Fibroblast of upper back skin (primary cell): ENCODE measurements at regions not wholly inside any gene's neighbourhood (a gene's known extent, or its start where the extent isn't known, plus 50 kb on each side); places are given as distances from the start of the nearest gene placed in this dataset.
"Not testable (repeated sequence)": the region's sequence is repeated elsewhere in the genome, so short reads cannot be mapped to it uniquely, and the experiment has no call there.

Experiments used
- DNase-seq: peaks from one replicate; pipeline ENCODE4 v3.0.0-alpha.2; 2013

DNA sequence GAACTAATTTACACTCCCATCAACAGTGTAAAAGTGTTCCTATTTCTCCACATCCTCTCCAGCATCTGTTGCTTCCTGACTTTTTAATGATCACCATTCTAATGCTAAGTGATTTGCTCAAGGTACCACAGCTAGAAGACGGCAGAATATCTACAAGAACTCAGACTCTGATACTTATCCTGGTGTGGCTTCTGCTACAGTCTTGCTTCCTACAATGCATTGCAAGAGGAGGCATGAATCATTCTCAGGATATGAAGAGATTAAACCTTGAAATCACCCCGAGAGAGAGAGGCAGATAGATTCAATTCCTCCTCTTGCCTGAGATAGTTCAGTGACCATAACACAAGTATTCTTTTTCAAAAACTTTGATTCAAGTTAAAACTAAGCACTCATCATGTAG lies 306.4 kb downstream of the TBC1D4 start:
- peak; percentile 35 for DNase-seq

DNA sequence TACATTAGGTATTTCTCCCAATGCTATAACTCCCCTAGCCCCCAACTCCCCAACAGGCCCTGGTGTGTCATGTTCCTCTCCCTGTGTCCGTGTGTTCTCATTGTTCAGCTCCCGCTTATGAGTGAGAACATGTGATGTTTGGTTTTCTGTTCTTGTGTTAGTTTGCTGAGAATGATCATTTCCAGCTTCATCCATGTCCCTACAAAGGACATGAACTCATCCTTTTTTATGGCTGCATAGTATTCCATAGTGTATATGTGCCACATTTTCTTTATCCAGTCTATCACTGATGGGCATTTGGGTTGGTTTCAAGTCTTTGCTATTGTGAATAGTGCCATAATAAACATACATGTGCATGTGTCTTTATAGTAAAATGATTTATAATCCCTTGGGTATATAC lies 306.9 kb downstream of the TBC1D4 start:
- DNase-seq = not testable (repeated sequence)

DNA sequence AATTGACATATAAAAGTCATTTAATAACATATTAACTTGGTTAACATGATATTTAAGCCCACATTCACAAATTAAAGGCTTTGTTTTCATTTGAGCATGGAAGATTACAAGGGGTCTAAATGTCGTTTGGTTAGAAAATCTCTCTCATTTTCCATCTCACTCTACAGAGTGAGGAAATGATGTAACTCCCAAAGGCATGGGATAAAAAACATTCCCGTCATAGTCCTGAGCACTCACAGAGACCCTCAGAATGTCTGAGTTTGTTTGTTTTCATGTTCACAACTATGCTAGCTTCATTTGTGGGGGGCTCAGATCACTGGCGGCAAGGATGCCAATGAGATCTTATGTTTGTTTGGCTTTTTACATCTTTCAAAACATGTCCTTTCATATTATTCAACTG lies 307.5 kb downstream of the TBC1D4 start:
- no peak for DNase-seq

DNA sequence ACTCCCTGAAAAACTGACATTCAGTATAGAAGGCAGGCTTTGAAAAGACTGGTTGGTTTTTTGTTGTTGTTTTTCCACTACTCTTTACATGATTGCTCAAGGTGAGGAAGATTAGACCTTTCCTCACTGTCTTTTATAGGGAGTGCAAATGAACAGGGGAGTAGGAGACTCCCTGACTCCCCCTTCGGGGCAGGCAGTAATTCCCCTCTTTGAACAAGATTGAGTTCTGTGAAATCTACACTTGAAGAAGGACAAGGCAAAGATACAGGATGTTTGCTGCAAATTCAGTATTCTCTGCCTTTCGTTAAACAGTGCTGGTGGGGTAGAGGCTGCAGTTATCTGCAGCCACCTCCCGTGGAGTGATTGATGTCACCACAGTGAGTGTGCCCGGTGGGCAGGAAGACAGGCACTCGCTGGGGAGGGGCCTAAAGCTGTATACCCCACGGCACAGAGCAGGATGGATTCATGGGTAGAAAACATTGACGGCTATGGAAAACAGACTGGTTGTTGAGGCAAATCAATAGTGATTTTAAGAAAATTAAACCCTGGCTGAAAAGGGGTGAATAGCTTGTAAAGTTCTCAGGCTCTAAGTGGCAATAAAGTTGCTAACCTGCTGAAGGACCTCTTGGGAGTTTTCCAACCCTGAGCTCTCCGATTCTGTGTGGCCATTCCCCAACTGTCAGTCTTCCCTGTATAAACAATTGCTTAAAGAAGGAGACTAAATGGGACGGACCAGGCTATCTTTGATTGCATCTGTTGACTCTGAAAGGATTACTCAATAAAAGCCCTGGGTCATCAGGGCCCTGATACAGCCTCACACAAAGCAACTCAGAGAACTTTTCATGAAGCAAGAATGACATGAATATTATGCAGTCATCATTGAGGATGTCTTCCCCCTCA lies 308.3 kb downstream of the TBC1D4 start:
- no peak for DNase-seq

DNA sequence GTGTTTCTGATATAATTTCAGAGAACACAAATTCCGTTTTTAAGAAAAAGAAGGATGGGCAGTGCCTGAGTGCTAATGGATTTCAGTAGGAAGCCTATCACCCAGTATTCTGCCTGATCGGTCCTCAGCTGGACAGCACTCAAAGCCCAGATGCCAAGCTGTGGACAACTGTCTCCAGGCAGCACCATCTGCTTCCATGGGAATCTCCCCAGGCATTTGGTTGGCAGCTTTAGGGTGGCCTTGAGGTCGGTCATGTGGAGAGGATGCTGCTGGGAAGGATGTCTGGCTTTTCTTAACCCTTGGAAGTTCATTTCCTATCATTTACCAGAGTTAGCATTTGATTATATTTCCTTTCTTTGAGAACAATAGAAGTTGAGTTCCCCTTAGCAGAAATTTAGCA lies 311.7 kb downstream of the TBC1D4 start:
- no peak for DNase-seq

DNA sequence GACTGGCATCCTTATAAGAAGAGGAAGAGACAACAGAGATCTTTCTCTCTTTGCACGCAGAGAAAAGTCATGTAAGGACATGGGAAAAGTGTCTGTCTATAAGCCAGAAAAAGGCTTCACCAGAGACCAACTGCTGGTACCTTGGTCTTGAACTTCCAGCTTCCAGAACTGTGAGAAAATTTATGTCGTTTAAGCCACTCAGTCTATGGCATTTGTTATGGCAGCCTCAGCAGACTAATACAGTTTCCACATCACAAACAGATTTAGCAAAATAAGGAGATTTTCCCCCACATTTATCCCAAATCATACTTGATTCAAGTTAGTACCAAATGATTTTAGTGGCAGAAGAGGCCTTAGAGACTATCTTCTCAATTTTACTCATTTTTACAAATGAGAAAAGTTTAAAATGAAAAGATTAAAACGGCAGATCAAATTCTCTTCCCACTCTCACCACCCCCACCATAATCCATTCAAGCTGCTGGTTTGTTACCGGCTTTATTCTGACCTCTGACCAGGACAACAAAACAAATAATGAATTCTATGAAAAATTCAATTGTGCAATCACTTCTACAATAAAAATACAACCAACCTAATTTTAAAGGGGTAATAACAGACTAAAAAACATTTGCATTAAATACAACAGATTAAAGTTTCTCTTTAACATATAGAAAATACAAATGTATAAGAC lies 316.3 kb downstream of the TBC1D4 start:
- no peak for DNase-seq

DNA sequence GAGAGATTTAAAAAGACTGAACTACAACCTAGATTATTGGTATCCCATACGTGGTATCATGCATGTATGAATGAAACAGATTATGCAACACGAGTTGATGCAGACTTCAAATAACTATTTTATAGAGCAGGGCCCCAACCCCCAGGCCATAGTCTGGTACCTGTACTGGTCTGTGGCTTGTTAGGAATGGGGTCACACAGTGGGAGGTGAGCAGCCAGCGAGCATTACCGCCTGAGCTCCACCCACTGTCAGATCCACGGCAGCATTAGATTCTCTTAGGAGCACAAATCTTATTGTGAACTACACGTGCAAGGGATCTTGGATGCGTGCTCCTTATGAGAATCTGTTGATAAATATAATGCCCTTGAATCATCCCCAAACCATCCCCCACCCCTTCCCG lies 320.2 kb downstream of the TBC1D4 start:
- no peak for DNase-seq

DNA sequence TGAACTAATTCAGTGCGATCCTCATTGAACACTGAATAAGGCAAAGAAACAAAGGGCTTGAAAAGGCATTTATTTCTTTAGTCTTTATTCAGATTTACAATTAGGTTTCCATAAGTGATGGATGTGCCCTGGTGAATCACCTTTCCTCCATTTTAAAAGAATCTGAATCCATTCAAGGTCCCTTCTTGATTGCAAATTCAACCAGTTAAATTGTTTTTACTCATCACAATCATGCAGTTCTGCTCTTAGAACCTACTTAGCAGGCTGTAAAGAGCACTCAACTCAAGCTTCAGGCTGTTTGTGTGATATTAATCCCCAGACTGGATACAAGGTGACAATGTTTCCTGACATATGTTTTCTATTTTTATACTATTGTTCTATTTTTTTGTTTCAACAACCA lies 321.0 kb downstream of the TBC1D4 start:
- DNase-seq = no peak

DNA sequence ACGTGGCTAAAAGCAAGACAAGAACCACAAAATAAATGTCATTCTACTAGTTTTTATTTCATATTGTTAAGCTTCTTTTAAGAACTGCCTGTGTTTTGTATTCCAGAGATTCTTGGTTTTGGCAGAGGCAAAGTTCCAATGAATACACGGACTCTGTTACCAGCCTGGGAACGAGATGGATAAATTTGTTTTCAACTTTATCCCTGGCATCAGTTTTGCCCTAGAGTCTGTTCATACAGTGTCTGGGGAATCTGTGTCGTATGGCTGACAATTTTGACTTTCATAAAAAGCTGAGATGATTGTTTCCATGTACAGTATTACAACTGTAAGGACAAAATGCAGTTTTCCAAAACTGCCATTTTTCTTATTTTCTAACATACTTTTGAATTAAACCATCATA lies 327.6 kb downstream of the TBC1D4 start:
- DNase-seq = no peak

DNA sequence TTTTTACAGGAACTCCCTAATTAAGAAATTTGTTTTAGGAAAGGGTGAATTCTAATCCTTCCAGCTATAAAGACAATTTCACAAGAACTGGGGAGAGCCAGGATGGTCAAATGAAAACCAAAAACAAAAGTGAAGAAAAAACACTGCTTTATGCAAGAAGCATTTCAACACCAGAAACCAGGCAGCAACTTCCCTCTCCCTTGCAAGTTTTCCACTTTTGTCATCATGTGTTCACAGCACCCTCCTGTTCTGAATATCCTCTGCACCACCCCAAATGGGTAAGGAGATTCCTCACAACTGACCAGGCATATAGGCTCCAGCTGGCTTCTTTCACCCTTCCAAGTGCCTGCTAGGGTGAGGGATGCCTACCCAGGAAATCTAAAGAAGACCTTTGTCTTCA lies 328.1 kb downstream of the TBC1D4 start:
- peak; percentile 59 for DNase-seq

DNA sequence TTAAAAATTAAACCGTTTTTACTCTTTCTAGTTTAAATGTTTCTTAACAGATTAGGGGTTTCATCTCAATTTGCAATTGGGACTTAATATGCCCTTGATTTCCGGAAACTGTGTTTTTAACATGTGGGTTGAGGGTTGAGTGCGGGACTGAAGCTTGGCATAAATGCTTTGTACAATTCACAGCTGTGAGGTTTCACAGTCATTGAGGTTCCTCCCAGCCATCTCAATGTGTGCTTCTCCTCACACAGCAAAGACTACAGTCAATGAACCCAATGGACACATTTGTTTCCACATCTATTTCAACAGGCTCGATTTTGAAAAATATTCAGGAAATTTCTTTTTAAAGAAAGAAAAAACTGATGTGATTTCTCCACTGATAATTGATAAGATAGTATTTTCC lies 328.6 kb downstream of the TBC1D4 start:
- DNase-seq = no peak

DNA sequence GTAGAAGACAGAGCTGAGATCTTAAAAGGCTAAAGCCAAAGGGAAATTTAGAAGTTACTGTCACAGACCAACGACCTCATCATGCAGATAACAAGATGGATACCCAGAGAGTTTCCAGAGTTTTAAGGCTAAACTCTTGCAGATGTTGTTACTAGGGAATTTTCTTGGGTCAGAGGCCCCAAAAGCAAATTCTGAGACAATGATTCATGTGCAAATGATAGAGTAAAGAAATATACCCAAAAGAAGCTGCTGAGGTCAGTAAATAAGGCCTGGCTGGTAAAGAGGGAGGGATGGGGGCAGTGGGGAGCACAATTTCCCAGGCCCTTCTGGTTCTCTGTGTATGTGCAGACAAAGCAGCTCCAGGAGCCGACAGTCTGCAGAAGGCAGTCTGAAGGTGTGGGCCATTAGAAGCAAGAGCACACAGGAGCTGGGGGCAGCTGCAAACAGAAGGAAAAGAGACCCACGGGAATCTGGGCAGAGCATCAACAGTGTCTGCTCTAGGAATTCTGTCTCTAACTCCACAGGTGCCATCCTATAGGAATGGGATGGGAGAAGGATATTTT lies 330.8 kb downstream of the TBC1D4 start:
- peak; percentile 54 for DNase-seq

DNA sequence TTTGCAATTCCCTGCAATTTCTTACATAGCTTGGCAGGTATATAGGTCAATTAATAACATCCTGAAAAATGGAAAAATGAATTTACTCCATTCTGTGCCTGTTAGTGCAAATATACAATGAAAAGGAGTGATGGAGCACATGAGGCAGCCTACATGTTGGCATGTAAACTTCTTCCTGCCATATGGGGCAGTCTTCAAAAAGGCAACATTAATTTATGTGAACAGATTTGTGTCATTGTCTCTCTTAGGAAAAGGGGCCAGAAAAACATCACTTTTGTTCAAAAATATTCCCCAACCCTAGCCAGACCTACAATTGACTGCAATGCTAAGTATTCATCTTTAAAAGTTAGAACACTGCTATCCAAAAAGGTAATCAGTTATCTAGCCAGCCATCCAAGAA lies 332.2 kb downstream of the TBC1D4 start:
- DNase-seq = no peak

DNA sequence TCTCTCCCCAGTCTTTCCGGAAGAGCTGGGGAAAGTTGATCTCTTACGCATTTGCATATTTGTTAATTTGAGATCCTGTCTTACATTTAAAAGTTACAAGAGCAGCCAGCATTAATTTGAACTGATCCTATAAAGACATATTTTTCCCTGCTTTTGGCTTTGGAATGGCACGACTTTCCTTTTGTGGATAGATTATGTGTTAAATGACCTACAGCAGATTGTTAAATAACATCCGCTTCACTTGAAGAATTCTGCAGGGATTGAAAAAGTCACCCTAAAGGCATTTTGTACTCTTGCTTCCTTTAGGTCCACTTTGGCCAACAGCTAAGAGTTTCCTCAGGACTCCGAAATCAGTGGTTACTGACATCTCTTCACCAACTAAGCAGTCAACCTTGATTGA lies 334.0 kb downstream of the TBC1D4 start:
- no peak for DNase-seq

DNA sequence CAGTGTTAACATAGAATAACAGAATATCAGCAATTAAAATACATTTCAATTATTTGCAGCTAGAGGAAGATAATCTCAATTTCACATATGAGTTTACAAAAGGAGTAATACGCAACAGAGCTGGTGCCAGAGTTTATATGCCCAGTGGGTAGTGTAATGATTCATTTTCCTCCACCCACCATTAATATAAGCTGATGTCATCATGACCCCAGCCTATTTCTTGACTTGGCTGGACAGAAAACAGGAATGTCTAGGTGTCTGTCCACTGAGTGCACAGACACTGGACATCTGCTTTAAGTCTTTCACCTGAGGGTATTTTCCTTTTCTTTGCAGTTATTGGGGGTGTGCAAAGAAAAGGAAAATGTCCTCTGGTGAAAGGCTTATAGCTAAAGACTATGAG lies 335.5 kb downstream of the TBC1D4 start:
- DNase-seq = no peak

DNA sequence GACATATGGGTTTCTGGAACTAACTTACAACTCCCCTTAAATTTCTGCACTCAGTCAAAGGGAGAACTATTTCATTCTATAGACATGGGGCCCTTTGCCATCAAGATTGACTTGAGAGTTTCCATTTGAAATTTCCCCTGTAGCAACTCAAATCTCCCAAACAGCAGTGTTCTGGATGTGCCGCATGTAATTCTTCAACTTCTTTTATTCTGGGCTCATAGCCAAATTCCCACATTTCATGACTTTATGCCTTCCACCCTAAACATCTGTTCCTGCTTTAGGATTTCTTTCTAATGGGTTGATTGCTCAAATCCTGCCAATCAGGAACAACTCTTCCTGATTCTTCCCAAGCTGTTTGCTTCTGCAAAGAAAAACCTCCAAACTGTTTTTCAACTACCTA lies 336.0 kb downstream of the TBC1D4 start:
- DNase-seq = peak; percentile 52

DNA sequence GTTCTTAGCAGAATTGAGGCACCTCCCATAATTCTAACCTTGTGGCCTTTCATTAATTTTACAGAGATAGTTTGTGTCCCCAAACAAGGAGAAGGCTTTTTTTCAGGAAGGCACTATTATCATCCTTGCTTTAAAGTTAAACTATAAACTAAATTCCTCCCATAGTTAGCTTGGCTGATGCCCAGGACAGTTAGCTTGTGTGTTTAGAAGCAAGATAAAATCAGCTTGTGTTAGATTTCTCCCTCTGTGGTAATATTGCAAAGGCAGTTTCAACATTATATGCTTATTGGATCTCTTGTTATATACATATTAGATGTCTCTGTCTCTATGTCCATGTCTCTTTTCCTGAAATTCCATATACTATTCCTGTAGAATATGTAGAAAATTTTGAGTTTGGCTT lies 342.7 kb downstream of the TBC1D4 start:
- DNase-seq = peak; percentile 73

DNA sequence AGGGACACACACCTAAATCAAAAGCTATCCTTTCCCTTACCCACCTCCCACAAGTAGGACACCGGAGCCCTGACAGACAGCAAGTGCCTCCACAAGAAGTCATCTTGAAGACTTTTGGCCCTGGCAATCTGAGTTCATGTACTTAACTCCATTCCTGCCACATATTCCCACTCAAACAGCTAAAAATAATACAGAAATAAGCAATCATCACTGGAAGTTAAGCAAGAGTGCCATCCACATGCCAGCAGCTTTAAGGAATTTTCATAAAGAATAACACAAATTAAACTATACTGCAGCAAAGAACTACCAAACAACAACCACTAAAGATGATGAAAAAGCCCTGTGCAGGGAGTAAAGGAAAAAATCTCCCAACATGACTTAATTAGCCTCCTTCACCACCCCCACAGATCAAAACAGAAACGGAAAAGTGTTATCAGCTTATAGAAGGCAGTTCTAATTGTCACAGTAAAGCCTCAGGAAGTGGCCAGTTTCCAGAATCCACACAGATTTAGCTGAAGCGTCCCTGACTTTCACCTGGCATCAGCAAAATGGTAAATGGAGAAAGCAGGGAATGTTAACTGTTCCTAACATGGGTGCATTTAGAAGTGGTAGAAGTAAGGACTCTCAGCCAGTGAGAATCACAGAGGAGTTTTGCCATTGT lies 343.9 kb downstream of the TBC1D4 start:
- no peak for DNase-seq

DNA sequence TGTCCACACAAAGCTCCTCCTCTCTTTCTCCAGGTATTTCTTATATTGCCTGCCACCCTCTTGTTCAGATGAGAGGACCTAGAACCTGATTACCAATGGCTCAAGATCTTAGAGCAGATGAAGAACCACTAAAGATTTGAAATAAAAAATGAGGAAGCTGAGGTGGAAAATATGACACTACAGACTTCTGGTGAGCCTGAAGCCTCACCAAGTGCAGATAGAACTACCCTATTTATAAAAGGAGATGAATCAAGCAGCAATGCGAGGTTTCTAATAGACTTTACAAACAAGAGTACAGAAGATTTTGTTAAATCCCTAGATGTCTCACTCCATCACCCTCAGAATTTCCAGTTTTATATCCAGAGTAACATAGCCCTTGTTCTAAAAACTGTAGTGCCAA lies 345.8 kb downstream of the TBC1D4 start:
- no peak for DNase-seq

DNA sequence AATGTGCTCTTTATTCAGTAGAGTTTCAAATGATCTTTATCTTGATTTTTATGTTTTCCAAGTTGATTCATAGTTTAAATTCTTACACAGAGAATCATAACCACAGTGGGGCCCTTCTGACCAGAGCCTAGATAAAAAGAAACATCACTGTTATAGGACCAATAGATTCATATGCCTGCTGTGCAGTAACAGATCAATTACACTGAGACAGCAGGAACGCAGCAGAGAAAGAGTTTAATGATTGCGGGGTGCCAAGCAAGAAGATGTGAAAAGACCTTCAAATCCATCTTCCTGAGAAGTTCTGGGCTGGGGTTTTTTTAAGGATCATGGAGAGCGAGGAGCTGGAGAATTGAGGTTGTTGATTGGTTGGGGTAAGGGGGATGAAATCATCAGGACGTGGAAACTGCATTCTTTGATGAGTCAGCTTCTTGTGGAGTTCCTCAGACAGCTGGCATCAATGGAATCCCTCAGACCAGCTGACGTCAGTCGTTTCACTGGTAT lies 346.6 kb downstream of the TBC1D4 start:
- DNase-seq = peak; percentile 98

DNA sequence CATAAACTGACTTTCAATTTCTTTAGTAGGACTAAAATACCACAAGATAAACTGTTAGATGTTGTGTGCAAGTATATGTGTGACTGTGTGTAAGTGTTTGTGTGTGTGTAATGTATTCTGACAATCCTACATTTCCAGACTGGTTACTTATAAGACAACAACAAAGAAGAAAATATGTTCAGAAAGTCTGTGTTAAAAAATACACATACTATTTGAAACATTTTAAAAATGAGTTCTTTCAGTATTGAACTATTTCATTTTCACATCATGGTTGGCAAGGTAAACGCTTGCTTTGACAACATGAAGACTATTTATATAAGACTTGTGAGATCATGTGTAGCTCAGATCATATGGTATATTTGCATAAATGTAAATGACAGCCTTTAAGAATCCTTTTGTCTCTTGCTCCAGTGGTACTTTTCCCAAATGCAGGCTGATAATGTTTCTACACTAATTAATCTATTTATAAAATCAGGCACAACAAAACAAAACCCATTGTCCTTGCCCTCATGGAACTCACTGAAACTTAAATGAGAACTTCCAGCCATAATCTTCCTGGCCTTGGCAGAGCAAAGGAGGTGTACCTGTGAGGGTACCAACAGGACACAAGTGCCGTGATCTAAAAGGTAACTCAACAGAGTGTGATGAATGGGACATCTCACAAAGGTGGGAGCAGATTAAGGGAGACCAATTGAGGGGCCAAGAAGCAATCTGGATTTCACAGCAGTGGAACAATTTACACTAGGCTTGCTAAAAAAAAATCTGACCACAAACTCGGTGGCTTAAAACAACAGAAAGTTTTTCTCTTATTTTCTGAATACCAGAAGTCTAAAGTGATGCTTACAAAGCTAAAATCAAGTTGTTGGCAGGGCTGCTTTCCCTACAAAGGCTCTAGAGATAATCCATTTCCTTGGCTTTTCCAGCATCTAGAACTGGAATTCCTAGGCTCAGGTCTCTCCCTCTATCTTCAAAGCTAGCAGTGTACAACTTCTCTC lies 349.0 kb downstream of the TBC1D4 start:
- DNase-seq = no peak

DNA sequence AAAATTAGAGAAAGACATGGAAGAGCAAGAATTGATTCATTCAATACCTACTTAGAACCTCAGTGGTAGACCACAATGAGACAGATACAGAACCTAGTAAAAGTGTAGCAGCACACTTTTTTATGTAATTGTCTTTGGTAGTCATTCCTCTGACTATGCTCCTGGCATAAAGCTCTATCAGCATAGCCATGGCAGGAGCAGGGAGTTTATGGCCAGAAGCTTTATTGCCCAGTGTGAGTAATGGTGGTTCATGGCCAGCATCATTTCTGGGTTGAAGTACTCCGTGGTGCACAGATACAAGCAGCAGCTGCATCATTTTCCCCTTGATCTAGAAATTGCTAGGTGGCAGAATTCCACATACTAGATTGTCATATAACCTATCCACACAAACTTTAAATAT lies 352.6 kb downstream of the TBC1D4 start:
- no peak for DNase-seq
